Endodermal cell (in vitro differentiated cells): ENCODE measurements at regions not wholly inside any gene's neighbourhood (a gene's known extent, or its start where the extent isn't known, plus 50 kb on each side); places are given as distances from the start of the nearest gene placed in this dataset.

Experiments
- DNase-seq: peaks from one replicate; pipeline ENCODE4 v3.0.0-alpha.2; 2017
- H3K27ac ChIP-seq: 2 replicates; pipeline ENCODE4 v1.5.1; 2013; ENCODE audit warnings: mild to moderate bottlenecking, low read depth, low read length, moderate library complexity
- H3K27me3 ChIP-seq: 2 replicates; pipeline ENCODE4 v1.6.1; 2013; ENCODE audit warnings: mild to moderate bottlenecking, low read length, moderate library complexity; ENCODE audit not compliant: insufficient read depth, control insufficient read depth, poor library complexity, severe bottlenecking
- H3K36me3 ChIP-seq: 2 replicates; pipeline ENCODE4 v1.7.0; 2013; ENCODE audit warnings: mild to moderate bottlenecking, low read length, moderate library complexity; ENCODE audit not compliant: control insufficient read depth, insufficient read depth
- H3K4me1 ChIP-seq: one replicate; pipeline ENCODE4 v1.7.0; 2013; ENCODE audit warnings: low read length; ENCODE audit not compliant: control insufficient read depth, insufficient read depth
- H3K4me3 ChIP-seq: 2 replicates; pipeline ENCODE4 v1.5.1; 2013; ENCODE audit warnings: mild to moderate bottlenecking, low read length, moderate library complexity
- H3K9ac ChIP-seq: 2 replicates; pipeline ENCODE4 v1.6.1; 2013; ENCODE audit warnings: mild to moderate bottlenecking, low read length, moderate library complexity; ENCODE audit not compliant: poor library complexity, severe bottlenecking; ENCODE audit errors: extremely low read depth
- H3K9me3 ChIP-seq: 2 replicates; pipeline ENCODE4 v1.6.1; 2013; ENCODE audit warnings: mild to moderate bottlenecking, low read length, moderate library complexity; ENCODE audit not compliant: control insufficient read depth
- H3K27ac Mint-ChIP-seq: 2 replicates; pipeline ENCODE4 v1.8.0; 2020; ENCODE audit warnings: mixed read lengths
- H3K27me3 Mint-ChIP-seq: 2 replicates; pipeline ENCODE4 v1.8.0; 2021; ENCODE audit warnings: mild to moderate bottlenecking, mixed read lengths; ENCODE audit not compliant: insufficient read depth
- H3K36me3 Mint-ChIP-seq: 2 replicates; pipeline ENCODE4 v1.8.0; 2020; ENCODE audit warnings: low read depth, mixed read lengths
- H3K4me1 Mint-ChIP-seq: 2 replicates; pipeline ENCODE4 v1.8.0; 2020; ENCODE audit warnings: mixed read lengths
- H3K4me3 Mint-ChIP-seq: 2 replicates; pipeline ENCODE4 v1.8.0; 2020; ENCODE audit warnings: mild to moderate bottlenecking, moderate library complexity, mixed read lengths
- H3K9me3 Mint-ChIP-seq: 2 replicates; pipeline ENCODE4 v1.8.0; 2020; ENCODE audit warnings: mild to moderate bottlenecking, mixed read lengths
- CTCF ChIP-seq: fragments of 200-600 bp; sonication (generic); conservative IDR thresholded peaks from 2 replicates; pipeline ENCODE4 v1.5.0; 2021; ENCODE audit warnings: antibody characterized with exemption, mild to moderate bottlenecking
- WGBS, 2 experiments: methylation state at CpG; one replicate each; pipeline versions ENCODE4 v1.1.5 to v1.1.7; 2013; ENCODE audit warnings: missing lambda C conversion rate in 2 of 2, mixed read lengths in 1 of 2; ENCODE audit not compliant: insufficient coverage in 1 of 2, insufficient read length in 1 of 2; 5-methylcytosine and 5-hydroxymethylcytosine counted together

GRCh38 chr11:31957674-31958073 is 133.2 kb upstream of the RCN1 start:
- TF ChIP-seq CTCF = no peak
- DNase-seq = peak; percentile 52

GRCh38 chr11:31956310-31956709 is 134.6 kb upstream of the RCN1 start:
- Mint-ChIP-seq H3K9me3 (no peaks in the 10 kb centered on the region), H3K27ac (peak overlapping the region; percentile 71), H3K27me3 (peaks cover 33% of the 10 kb centered on the region), H3K4me3 (no peak overlapping the region), H3K4me1 (peaks cover 56% of the 10 kb centered on the region), H3K36me3 (no peaks in the 10 kb centered on the region)
- peaks cover 26% of the 10 kb centered on the region for H3K4me1 ChIP-seq
- 79 to 95% methylated on average over 3 of the region's 3 CpGs for WGBS, 2 experiments
- H3K9ac ChIP-seq = no peak overlapping the region
- no peak overlapping the region for H3K4me3 ChIP-seq
- no peak for DNase-seq
- H3K36me3 ChIP-seq = no peaks in the 10 kb centered on the region
- H3K9me3 ChIP-seq = peaks cover under 1% of the 10 kb centered on the region
- no peak overlapping the region for H3K27ac ChIP-seq
- peaks cover 13% of the 10 kb centered on the region for H3K27me3 ChIP-seq
- TF ChIP-seq CTCF = no peak

More at GRCh38 chr11:31957674-31958073, 133.2 kb upstream of the RCN1 start:
- H3K4me1 Mint-ChIP-seq = peaks cover 52% of the 10 kb centered on the region
- H3K4me3 ChIP-seq = no peak overlapping the region
- 83 to 91% methylated on average over 6 to 7 of the region's 7 CpGs for WGBS, 2 experiments
- H3K27ac Mint-ChIP-seq = no peak overlapping the region
- peaks cover 13% of the 10 kb centered on the region for H3K27me3 ChIP-seq
- H3K4me3 Mint-ChIP-seq = no peak overlapping the region
- H3K9ac ChIP-seq = no peak overlapping the region
- peaks cover 33% of the 10 kb centered on the region for H3K27me3 Mint-ChIP-seq
- no peaks in the 10 kb centered on the region for H3K9me3 ChIP-seq
- peaks cover 32% of the 10 kb centered on the region for H3K4me1 ChIP-seq
- no peaks in the 10 kb centered on the region for H3K9me3 Mint-ChIP-seq
- H3K27ac ChIP-seq = no peak overlapping the region
- no peaks in the 10 kb centered on the region for H3K36me3 ChIP-seq
- H3K36me3 Mint-ChIP-seq = no peaks in the 10 kb centered on the region

- H3K4me3 ChIP-seq = no peak overlapping the region
- Mint-ChIP-seq H3K27ac (peak overlapping the region; percentile 71), H3K4me1 (peaks cover 57% of the 10 kb centered on the region), H3K27me3 (peaks cover 33% of the 10 kb centered on the region), H3K36me3 (no peaks in the 10 kb centered on the region), H3K4me3 (no peak overlapping the region), H3K9me3 (peaks cover 4% of the 10 kb centered on the region)
- H3K9me3 ChIP-seq = peaks cover 3% of the 10 kb centered on the region
- H3K36me3 ChIP-seq = no peaks in the 10 kb centered on the region
- H3K4me1 ChIP-seq = peaks cover 23% of the 10 kb centered on the region
- peaks cover 13% of the 10 kb centered on the region for H3K27me3 ChIP-seq
- TF ChIP-seq CTCF = no peak
- no peak for DNase-seq
- H3K27ac ChIP-seq = no peak overlapping the region
- H3K9ac ChIP-seq = no peak overlapping the region
- 92 to 96% methylated on average over 7 of the region's 7 CpGs for WGBS, 2 experiments
These were observed 135.0 kb upstream of the RCN1 start for GRCh38 chr11:31955838-31956237.
